Smooth muscle cell (in vitro differentiated cells): ENCODE measurements at regions not wholly inside any gene's neighbourhood (a gene's known extent, or its start where the extent isn't known, plus 50 kb on each side); places are given as distances from the start of the nearest gene placed in this dataset.

Source experiments
- DNase-seq: peaks from one replicate; lab custom pipeline; 2025; ENCODE audit not compliant: unreplicated experiment; lab: John Stamatoyannopoulos, UW
- H2AFZ ChIP-seq: fragments of 200-600 bp; sonication (generic); 2 replicates; pipeline ENCODE4 v1.6.0; 2016; ENCODE audit warnings: antibody characterized with exemption, low read depth, mild to moderate bottlenecking
- H3F3A ChIP-seq: fragments of 200-600 bp; sonication (generic); 2 replicates; pipeline ENCODE4 v1.6.0; 2017; ENCODE audit warnings: antibody characterized with exemption, low read depth
- H3K27ac ChIP-seq: fragments of 200-600 bp; sonication (generic); 2 replicates; pipeline ENCODE4 v1.5.1; 2016; ENCODE audit warnings: low read depth, mild to moderate bottlenecking
- H3K27me3 ChIP-seq: fragments of 200-600 bp; sonication (generic); 2 replicates; pipeline ENCODE4 v1.6.1; 2016; ENCODE audit warnings: low read depth, mild to moderate bottlenecking
- H3K36me3 ChIP-seq: fragments of 200-600 bp; sonication (generic); 2 replicates; pipeline ENCODE4 v1.5.1; 2016; ENCODE audit warnings: low read depth
- H3K4me1 ChIP-seq: fragments of 200-600 bp; sonication (generic); 2 replicates; pipeline ENCODE4 v1.5.1; 2016; ENCODE audit warnings: low read depth
- H3K4me2 ChIP-seq: fragments of 200-600 bp; sonication (generic); 2 replicates; pipeline ENCODE4 v1.6.0; 2016; ENCODE audit warnings: mild to moderate bottlenecking
- H3K4me3 ChIP-seq: fragments of 200-600 bp; sonication (generic); 2 replicates; pipeline ENCODE4 v1.5.1; 2016; ENCODE audit warnings: mild to moderate bottlenecking
- H3K79me2 ChIP-seq: fragments of 200-600 bp; sonication (generic); 2 replicates; pipeline ENCODE4 v1.6.0; 2016; ENCODE audit warnings: low read depth, mild to moderate bottlenecking
- H3K9ac ChIP-seq: fragments of 200-600 bp; sonication (generic); 2 replicates; pipeline ENCODE4 v1.6.0; 2016; ENCODE audit warnings: low read depth
- H3K9me3 ChIP-seq: fragments of 200-600 bp; sonication (generic); replicated peaks from 2 replicates; pipeline ENCODE4 v1.5.1; 2016; ENCODE audit warnings: low read depth
- H4K20me1 ChIP-seq: fragments of 200-600 bp; sonication (generic); 2 replicates; pipeline ENCODE4 v1.6.0; 2016; ENCODE audit warnings: low read depth
- WGBS: methylation state at CpG from one replicate; pipeline ENCODE4 v1.1.7; 2016; ENCODE audit warnings: low lambda C conversion rate; 5-methylcytosine and 5-hydroxymethylcytosine counted together
- TF ChIP-seq, protein P1 (sequence below): fragments of 200-600 bp; sonication (generic); IDR thresholded peaks from 2 replicates; pipeline ENCODE4 v1.5.1; 2017; ENCODE audit warnings: borderline replicate concordance, mild to moderate bottlenecking, antibody characterized with exemption; ENCODE audit not compliant: insufficient read depth, poor library complexity, severe bottlenecking

DNA sequence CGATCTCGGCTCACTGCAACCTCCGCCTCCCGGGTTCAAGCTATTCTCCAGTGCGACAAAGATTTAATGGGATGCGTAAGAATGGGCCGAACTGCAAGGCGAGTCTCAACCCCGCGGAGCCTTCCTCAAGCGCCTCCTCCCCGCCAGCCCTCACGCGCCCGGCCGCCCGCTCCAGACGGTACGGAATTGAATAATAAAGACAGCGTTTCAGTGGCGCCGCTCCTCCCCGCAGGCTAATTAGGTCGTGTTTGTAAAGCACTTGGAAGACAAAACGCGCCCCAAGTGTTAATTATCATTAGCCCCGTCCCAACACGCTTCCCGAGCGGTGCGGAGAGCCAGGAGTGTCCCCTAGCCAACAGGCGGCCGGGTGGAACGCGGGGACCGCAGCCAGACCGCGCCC lies 192.0 kb downstream of the BUD13 start:
- 7% methylated on average over 31 of the region's 38 CpGs for WGBS
- no peaks in the 10 kb centered on the region for H3K79me2 ChIP-seq
- peak overlapping the region; percentile 84 for H3K4me2 ChIP-seq
- no peak overlapping the region for H3K9ac ChIP-seq
- peaks cover 95% of the 10 kb centered on the region for H3K27me3 ChIP-seq
- no peaks in the 10 kb centered on the region for H3K9me3 ChIP-seq
- H3K27ac ChIP-seq = no peak overlapping the region
- TF ChIP-seq, protein P1, sequence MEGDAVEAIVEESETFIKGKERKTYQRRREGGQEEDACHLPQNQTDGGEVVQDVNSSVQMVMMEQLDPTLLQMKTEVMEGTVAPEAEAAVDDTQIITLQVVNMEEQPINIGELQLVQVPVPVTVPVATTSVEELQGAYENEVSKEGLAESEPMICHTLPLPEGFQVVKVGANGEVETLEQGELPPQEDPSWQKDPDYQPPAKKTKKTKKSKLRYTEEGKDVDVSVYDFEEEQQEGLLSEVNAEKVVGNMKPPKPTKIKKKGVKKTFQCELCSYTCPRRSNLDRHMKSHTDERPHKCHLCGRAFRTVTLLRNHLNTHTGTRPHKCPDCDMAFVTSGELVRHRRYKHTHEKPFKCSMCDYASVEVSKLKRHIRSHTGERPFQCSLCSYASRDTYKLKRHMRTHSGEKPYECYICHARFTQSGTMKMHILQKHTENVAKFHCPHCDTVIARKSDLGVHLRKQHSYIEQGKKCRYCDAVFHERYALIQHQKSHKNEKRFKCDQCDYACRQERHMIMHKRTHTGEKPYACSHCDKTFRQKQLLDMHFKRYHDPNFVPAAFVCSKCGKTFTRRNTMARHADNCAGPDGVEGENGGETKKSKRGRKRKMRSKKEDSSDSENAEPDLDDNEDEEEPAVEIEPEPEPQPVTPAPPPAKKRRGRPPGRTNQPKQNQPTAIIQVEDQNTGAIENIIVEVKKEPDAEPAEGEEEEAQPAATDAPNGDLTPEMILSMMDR = no peak
- H3K36me3 ChIP-seq = no peaks in the 10 kb centered on the region
- H4K20me1 ChIP-seq = no peaks in the 10 kb centered on the region
- H2AFZ ChIP-seq = no peak overlapping the region
- peaks cover 16% of the 10 kb centered on the region for H3K4me1 ChIP-seq
- H3K4me3 ChIP-seq = peak overlapping the region; percentile 40
- H3F3A ChIP-seq = no peaks in the 10 kb centered on the region
- no peak for DNase-seq

DNA sequence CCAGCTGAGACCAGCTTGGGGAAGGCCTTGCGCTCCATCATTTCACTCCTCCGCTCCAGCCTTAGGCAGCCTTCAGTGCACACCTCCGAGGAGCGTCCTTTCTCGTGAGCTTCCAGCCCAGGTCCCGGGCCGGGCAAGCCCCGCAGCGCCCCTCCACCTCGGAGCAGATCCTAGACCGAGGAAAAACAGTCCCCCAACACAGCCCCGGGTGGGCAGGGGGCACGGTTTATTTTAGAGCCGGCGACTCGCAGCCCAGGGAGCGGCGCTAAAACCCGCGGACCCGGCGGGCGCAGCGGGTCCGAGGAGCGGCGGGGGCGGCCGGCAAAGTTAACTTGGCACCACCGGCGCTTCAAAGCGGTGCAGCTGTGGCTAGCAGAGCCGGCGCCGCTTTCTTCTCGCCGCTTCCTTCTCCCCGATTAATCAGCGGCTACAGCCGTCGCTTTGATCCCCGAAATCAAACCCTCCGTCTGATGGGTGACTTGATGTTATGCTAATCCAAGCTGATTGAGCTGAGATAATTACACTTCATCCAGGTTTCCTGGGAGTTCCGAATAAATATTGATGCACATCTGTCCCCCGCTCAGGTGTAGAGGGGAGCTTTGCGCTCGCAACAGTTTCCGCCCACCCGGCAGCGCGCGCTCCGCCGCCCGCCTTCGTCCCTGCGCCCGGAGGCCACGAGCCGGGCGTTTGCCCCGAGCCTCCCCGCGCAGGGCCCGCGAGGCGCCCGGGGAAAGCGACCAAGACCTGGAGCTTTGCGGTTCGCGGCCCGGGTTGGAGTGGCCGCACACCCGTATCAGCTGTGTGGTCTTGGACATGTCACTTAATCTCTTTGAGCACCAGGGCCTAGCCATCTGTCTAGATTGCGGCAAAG lies 192.7 kb downstream of the BUD13 start:
- no peak for DNase-seq
- H3K27ac ChIP-seq = no peak overlapping the region
- TF ChIP-seq, protein P1 = no peak
- 3% methylated on average over 76 of the region's 76 CpGs for WGBS
- H4K20me1 ChIP-seq = no peaks in the 10 kb centered on the region
- H3K4me3 ChIP-seq = peak overlapping the region; percentile 40
- no peaks in the 10 kb centered on the region for H3K79me2 ChIP-seq
- H3K4me1 ChIP-seq = peaks cover 16% of the 10 kb centered on the region
- H3K9ac ChIP-seq = no peak overlapping the region
- H2AFZ ChIP-seq = no peak overlapping the region
- no peaks in the 10 kb centered on the region for H3F3A ChIP-seq
- H3K4me2 ChIP-seq = peak overlapping the region; percentile 84
- H3K27me3 ChIP-seq = peaks cover 88% of the 10 kb centered on the region
- no peaks in the 10 kb centered on the region for H3K36me3 ChIP-seq
- no peaks in the 10 kb centered on the region for H3K9me3 ChIP-seq

DNA sequence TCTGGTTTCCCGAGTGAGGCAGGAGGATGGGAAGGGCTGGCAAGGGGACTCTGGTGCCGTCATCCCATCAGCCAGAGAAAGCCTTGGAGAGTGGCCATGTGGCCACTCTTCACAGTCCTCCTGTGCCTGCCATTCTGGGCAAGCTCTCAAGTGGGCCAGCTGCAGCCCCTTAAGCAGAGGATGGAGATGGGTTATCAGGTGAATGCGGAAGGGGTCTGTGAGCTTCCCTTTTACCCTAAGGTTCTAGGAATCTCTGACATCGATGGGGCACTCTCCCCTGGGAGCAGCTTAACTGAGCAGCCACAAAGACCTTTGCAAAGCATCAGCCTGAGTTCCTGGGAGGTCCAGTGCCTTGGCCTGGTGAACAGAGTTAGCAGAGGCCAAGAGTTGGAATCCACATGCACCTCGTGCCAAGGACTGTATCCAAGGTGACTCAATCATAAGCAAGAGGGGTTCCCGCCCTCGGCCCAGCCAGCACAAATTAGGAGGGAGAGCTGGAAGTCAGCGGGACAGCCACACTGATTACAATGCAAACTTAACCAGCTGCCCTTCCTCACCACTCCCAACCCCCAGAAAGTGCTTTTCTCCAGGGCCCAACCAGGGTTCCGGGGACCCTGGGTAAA lies 193.6 kb downstream of the BUD13 start:
- Histone ChIP-seq H3K4me3 (no peak overlapping the region), H4K20me1 (no peaks in the 10 kb centered on the region), H3K27ac (no peak overlapping the region), H2AFZ (no peak overlapping the region), H3F3A (no peaks in the 10 kb centered on the region), H3K36me3 (no peaks in the 10 kb centered on the region), H3K4me2 (no peak overlapping the region), H3K9me3 (no peaks in the 10 kb centered on the region), H3K79me2 (no peaks in the 10 kb centered on the region), H3K9ac (no peak overlapping the region), H3K4me1 (peaks cover 16% of the 10 kb centered on the region), H3K27me3 (peaks cover 79% of the 10 kb centered on the region)
- TF ChIP-seq, protein P1 = no peak
- 28% methylated on average over 9 of the region's 9 CpGs for WGBS
- DNase-seq = no peak
